HG03095 (cell line): ENCODE measurements at regions not wholly inside any gene's neighbourhood (a gene's known extent, or its start where the extent isn't known, plus 50 kb on each side); places are given as distances from the start of the nearest gene placed in this dataset.

Source experiments
- ATAC-seq: cut with Tn5 transposase; IDR thresholded peaks from one replicate; pipeline ENCODE4 v1.9.1; 2021; ENCODE audit warnings: moderate library complexity; ENCODE audit not compliant: unreplicated experiment

DNA sequence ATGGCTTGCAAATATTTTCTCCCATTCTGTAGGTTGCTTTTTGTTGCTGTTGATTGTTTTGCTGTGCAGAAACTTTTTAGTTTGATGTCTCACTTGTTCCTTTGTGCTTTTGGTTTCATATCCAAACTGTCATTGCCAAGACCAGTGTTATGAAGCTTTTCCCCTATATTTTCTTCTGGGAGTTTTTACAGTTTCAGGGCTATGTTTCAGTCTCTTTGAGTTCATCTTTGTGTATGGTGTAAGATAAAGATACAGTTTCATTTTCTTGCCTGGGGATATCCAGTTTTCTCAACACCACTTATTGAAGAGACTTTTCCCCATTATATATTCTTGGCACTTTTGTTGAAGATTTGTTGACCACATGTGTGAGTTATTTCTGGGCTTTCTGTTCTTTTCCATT, 139.9 kb downstream of the MRPL57 start:
- no peak for ATAC-seq

DNA sequence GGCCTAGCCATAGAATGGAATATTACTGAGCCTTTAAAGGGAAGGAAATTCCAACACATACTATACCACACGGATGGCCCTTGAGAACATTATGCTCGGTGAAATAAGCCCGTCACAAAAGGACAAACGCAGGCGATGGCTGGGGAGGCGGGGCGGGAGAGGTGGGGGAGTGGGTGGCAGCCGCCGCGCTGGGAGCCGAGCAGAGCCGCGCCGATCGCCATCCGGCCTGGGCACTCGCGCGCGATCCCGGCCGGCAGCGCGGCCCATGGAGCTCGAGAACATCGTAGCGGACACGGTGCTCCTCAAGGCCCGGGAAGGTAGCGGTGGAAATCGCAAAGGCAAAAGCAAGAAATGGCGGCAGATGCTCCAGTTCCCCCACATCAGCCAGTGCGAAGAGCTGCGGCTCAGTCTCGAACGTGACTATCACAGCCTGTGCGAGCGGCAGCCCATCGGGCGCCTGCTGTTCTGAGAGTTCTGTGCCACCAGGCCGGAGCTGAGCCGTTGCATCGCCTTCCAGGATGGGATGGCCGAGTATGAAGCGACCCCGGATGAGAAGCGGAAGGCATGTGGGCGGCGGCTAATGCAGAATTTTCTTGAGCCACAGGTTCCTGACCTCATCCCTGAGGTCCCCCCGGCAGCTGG, 140.1 kb downstream of the ZDHHC20 start:
- no peak for ATAC-seq

DNA sequence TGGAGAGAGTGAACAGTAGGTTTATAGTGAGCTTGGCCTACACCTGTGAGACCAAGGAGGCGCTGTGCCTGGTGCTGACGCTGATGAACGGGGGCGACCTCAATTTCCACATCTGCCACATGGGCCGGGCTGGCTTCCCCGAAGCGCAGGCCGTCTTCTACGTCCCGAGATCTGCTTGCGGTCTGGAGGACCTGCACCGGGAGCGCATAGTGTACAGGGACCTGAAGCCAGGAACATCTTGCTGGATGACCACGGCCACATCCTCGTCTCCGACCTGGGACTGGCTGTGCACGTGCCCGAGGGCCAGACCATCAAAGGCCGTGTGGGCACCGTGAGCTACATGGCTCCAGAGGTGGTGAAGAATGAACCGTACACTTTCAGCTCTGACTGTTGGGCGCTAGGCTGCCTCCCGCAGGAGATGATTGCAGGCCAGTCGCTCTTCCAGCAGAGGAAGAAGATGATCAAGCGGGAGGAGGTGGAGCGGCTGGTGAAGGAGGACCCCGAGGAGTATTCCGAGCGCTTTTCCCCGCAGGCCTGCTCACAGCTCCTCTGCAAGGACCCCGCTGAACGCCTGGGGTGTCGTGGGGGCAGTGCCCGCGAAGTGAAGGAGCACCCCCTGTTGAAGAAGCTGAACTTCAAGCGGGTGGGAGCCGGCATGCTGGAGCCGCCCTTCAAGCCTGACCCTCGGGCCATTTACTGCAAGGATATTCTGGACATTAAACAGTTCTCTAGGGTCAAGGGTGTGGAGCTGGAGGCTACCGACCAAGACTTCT, 139.0 kb downstream of the ZDHHC20 start:
- ATAC-seq = no peak

DNA sequence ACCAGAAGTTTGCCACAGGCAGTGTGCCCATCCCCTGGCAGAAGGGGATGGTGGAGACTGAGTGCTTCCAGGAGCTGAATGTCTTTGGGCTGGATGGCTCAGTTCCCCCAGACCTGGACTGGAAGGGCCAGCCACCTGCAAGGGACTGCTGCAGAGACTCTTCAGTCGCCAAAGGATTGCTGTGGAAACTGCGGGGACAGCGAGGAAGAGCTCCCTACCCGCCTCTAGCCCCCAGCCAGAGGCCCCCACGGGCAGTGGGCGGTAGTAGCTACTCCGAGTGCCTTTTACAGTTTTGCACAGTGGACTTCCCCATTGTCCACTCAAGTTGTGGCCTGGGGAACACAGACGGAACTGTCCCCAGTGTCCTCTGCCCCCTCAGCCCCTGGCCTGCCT, 138.5 kb downstream of the ZDHHC20 start:
- no peak for ATAC-seq

DNA sequence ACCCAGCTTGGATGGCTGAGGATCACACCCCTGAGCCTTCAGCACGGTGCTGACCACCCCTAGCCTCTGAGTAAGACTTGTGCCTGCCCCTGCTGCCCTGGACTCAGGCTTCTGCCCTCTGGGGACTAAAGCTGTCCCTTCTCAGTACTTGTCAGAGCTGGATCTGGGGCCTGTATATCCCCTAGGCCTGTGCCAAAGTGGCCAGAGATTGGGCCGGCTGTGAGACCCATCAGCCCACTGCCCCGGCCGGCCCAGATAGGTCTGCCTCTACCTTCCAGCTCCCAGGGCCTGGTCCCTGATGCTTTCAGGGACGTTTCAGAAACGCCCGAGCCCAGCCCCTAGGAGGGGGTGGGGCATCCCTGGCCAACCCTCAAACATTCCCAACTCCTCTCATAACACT, 137.8 kb downstream of the ZDHHC20 start:
- no peak for ATAC-seq

DNA sequence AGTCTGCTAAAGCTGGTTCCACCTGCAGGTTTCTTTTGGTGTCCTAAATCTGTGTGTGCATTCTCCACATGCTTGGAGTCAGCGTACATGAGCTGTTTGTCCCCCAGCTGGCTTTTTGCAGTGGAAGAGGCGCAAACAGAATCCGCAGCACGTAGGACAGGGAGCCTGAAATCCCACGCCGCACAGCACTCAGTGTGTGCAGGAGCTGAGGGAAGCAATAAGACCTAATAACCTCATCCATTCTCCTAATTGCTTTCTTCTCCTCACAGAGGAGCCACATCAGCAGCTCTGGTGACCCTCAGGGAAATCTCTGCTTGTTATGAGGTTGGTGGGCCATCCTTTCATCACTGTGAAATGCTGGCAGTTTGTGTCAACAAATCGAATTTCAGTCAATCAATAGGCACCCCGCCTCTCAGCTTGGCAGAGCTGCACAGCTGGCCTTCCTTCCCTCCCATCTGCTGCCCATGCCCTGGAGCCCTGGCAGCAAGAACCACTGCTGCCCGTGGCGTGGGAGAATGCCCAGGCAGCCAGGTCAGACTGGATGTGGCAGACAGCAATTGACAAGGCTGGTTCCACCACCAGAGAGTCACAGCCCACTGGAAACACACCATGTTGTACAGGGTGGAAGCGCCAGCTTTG, 136.7 kb downstream of the ZDHHC20 start:
- ATAC-seq = no peak
